ENCODE measurements at regions not wholly inside any gene's neighbourhood (a gene's known extent, or its start where the extent isn't known, plus 50 kb on each side); places are given as distances from the start of the nearest gene placed in this dataset.

DNA sequence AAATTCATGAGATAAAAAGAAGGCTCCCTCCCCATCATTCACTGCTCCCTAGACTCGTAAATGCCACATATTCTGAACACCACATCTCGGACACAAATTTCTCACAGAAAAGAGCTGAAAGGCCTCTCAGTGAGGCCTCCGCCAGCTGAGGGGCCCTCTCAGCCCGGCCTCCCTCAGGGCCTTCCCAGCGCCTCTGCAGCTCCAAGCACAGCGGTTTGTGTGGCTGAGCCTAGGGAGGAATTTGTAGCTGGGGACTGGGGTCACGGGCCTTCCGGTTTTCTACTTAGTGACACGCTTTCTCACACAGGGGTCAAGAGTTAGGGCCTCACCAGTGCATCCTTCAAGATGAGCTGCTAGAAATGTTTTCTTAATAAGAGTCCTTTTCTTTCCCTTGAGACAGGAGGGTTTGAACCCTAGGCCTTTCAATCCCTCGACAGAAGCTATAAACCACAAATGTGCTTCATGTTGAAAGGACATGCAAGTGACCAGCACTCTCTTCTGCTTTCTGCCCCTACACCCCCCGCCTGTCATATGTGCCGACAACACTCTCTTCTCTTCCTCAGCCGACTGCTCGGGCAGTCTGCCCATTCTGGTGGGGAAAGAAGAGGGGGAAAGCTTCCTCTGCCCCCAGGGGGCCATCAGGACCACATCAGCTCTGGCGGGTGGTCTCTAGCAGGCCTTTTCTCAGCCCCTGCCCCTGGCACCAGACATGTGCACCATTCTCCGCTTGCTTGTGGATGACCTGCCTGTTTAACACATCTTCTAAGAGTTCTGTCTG lies 104.9 kb downstream of the CHIC2 start:
- DNase-seq (ENCODE audit: low read depth, low spot score), result no peak
- Histone ChIP-seq H3K36me3 (ENCODE audit: control insufficient read depth, insufficient read depth, low read length) (no peaks in the 10 kb centered on the region), H3K27ac (ENCODE audit: low read length) (no peak overlapping the region), H3K4me1 (ENCODE audit: control insufficient read depth, insufficient read depth, low read length) (no peaks in the 10 kb centered on the region), H3K9me3 (ENCODE audit: control insufficient read depth, insufficient read depth, low read depth, low read length) (no peaks in the 10 kb centered on the region), H3K27me3 (ENCODE audit: control insufficient read depth, insufficient read depth, low read length) (no peaks in the 10 kb centered on the region), H3K4me3 (ENCODE audit: low read depth in 2 of 2, low read length in 2 of 2) (no peak overlapping the region)
- intact Hi-C loops (cut with micrococcal nuclease; ENCODE audit: unreplicated experiment) (no loop called here), in situ Hi-C loops (cut with HindIII; ENCODE audit: low pct_unique_long_range_greater_than_20kb, low sequenced_read_pairs) (no loop called here)
- POLR2A ChIA-PET, result no interaction called here
- CTCF ChIA-PET, result no interaction called here
- TF ChIP-seq CTCF (IDR thresholded peaks at IDR 0.05), result no peak
- TF ChIP-seq TCF7L2 (IDR thresholded peaks at IDR 0.05; ENCODE audit: low read depth, low read length), result no peak
- TF ChIP-seq POLR2AphosphoS5 (IDR thresholded peaks at IDR 0.05; ENCODE audit: low read depth, low read length), result no peak
- no peak for TF ChIP-seq REST (IDR thresholded peaks at IDR 0.05; ENCODE audit: insufficient read depth in 1 of 2, low read depth in 2 of 2, low read length in 1 of 2)
- TF ChIP-seq SIN3A (IDR thresholded peaks at IDR 0.05; ENCODE audit: borderline replicate concordance, insufficient read depth, low read depth, low read length), result no peak
- BruUV-seq (replicated peaks), result no TSS peak
- no peak for ATAC-seq

- intact Hi-C loops (cut with micrococcal nuclease; ENCODE audit: unreplicated experiment), result no loop called here
- POLR2A ChIA-PET, result no interaction called here
These were observed 108.0 kb downstream of the CHIC2 start for GRCh38 chr4:53956454-53956853.

More at GRCh38 chr4:53956454-53956853, 108.0 kb downstream of the CHIC2 start:
- H3K4me3 ChIP-seq (ENCODE audit: low read depth in 2 of 2, low read length in 2 of 2), result no peak overlapping the region
- DNase-seq (ENCODE audit: low read depth, low spot score) (no peak), ATAC-seq (no peak)
- H3K4me1 ChIP-seq (ENCODE audit: control insufficient read depth, insufficient read depth, low read length), result no peaks in the 10 kb centered on the region
- in situ Hi-C loops (cut with HindIII; ENCODE audit: low pct_unique_long_range_greater_than_20kb, low sequenced_read_pairs), result no loop called here
- no peaks in the 10 kb centered on the region for H3K36me3 ChIP-seq (ENCODE audit: control insufficient read depth, insufficient read depth, low read length)
- no peaks in the 10 kb centered on the region for H3K9me3 ChIP-seq (ENCODE audit: control insufficient read depth, insufficient read depth, low read depth, low read length)
- H3K27ac ChIP-seq (ENCODE audit: low read length), result no peak overlapping the region
- CTCF ChIA-PET, result no interaction called here
- TF ChIP-seq SIN3A (IDR thresholded peaks at IDR 0.05; ENCODE audit: borderline replicate concordance, insufficient read depth, low read depth, low read length) (no peak), TCF7L2 (IDR thresholded peaks at IDR 0.05; ENCODE audit: low read depth, low read length) (no peak), CTCF (IDR thresholded peaks at IDR 0.05) (no peak), POLR2AphosphoS5 (IDR thresholded peaks at IDR 0.05; ENCODE audit: low read depth, low read length) (no peak), REST (IDR thresholded peaks at IDR 0.05; ENCODE audit: insufficient read depth in 1 of 2, low read depth in 2 of 2, low read length in 1 of 2) (no peak)
- H3K27me3 ChIP-seq (ENCODE audit: control insufficient read depth, insufficient read depth, low read length), result no peaks in the 10 kb centered on the region
- no TSS peak for BruUV-seq (replicated peaks)

Data from Panc1 (cell line).